NT2/D1 (cell line): ENCODE measurements at regions not wholly inside any gene's neighbourhood (a gene's known extent, or its start where the extent isn't known, plus 50 kb on each side); places are given as distances from the start of the nearest gene placed in this dataset.

Source experiments
- DNase-seq: peaks from one replicate; pipeline ENCODE4 v3.0.0-alpha.2; 2011; ENCODE audit warnings: low read depth, low spot score
- H3K27me3 ChIP-seq: 2 replicates; pipeline ENCODE4 v1.6.0; 2011; ENCODE audit warnings: mild to moderate bottlenecking; ENCODE audit not compliant: insufficient read length, insufficient read depth
- H3K36me3 ChIP-seq: 2 replicates; pipeline ENCODE4 v1.6.1; 2011; ENCODE audit warnings: mild to moderate bottlenecking, low read length, mixed read lengths; ENCODE audit not compliant: insufficient read depth, insufficient read length
- H3K4me1 ChIP-seq: 2 replicates; pipeline ENCODE4 v1.5.1; 2011; ENCODE audit not compliant: insufficient read depth, insufficient read length
- H3K4me3 ChIP-seq: 2 replicates; pipeline ENCODE4 v1.5.1; 2011; ENCODE audit warnings: low read depth; ENCODE audit not compliant: insufficient read length
- H3K9ac ChIP-seq: 2 replicates; pipeline ENCODE4 v1.6.0; 2011; ENCODE audit warnings: low read depth; ENCODE audit not compliant: insufficient read length
- H3K9me3 ChIP-seq: 2 replicates; pipeline ENCODE4 v1.5.1; 2011; ENCODE audit warnings: mild to moderate bottlenecking, low read length; ENCODE audit not compliant: insufficient read depth
- SUZ12 ChIP-seq: IDR thresholded peaks from 2 replicates; pipeline ENCODE4 v1.6.1; 2011; ENCODE audit not compliant: insufficient read length, insufficient read depth; ENCODE audit errors: extremely low read depth
- YY1 ChIP-seq: IDR thresholded peaks from 2 replicates; pipeline ENCODE4 v1.6.1; 2011; ENCODE audit not compliant: insufficient read length, insufficient read depth
- ZNF274 ChIP-seq: IDR thresholded peaks from 2 replicates; pipeline ENCODE4 v1.6.1; 2011; ENCODE audit warnings: mild to moderate bottlenecking, low read depth, low read length

DNA sequence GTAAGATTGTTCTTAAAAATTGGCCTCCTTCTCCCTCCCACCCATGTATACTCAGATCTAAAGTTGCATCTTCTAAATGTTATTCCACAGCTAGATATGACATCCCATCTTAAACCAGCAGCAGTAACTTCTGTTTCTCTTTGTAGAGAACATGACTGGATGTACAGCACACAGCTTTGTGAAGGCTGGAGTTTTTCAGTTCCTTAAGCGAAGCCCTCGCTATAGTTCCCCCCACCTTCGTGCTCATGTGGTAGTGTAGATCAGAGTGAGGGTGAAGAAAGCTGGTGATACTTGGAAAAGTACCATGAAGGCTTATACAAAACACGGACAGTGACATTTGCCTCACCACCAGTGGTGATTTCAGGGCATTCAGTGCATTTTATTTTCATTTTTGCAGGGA lies 137.5 kb downstream of the MAT2B start:
- H3K4me3 ChIP-seq = no peak overlapping the region
- H3K9ac ChIP-seq = no peak overlapping the region
- no peaks in the 10 kb centered on the region for H3K9me3 ChIP-seq
- DNase-seq = no peak
- no peaks in the 10 kb centered on the region for H3K27me3 ChIP-seq
- H3K4me1 ChIP-seq = no peaks in the 10 kb centered on the region
- H3K36me3 ChIP-seq = no peaks in the 10 kb centered on the region
- TF ChIP-seq ZNF274 = no peak
- no peak for TF ChIP-seq SUZ12
- TF ChIP-seq YY1 = no peak

- no peak for DNase-seq
- H3K9me3 ChIP-seq = no peaks in the 10 kb centered on the region
- H3K36me3 ChIP-seq = no peaks in the 10 kb centered on the region
- H3K4me1 ChIP-seq = no peaks in the 10 kb centered on the region
- no peak overlapping the region for H3K9ac ChIP-seq
- no peak overlapping the region for H3K4me3 ChIP-seq
- TF ChIP-seq YY1 (no peak), ZNF274 (no peak), SUZ12 (no peak)
- no peaks in the 10 kb centered on the region for H3K27me3 ChIP-seq
Measured at GRCh38 chr5:163645421-163646416, 140.3 kb downstream of the MAT2B start.

GRCh38 chr5:163649514-163649913 lies 144.1 kb downstream of the MAT2B start:
- no peak overlapping the region for H3K9ac ChIP-seq
- no peaks in the 10 kb centered on the region for H3K9me3 ChIP-seq
- no peak overlapping the region for H3K4me3 ChIP-seq
- H3K27me3 ChIP-seq = no peaks in the 10 kb centered on the region
- DNase-seq = no peak
- TF ChIP-seq SUZ12 = no peak
- no peak for TF ChIP-seq YY1
- TF ChIP-seq ZNF274 = no peak
- H3K4me1 ChIP-seq = no peaks in the 10 kb centered on the region
- no peaks in the 10 kb centered on the region for H3K36me3 ChIP-seq

- no peak overlapping the region for H3K9ac ChIP-seq
- DNase-seq = no peak
- TF ChIP-seq SUZ12 (no peak), YY1 (no peak), ZNF274 (no peak)
- H3K36me3 ChIP-seq = no peaks in the 10 kb centered on the region
- H3K4me1 ChIP-seq = no peaks in the 10 kb centered on the region
- H3K4me3 ChIP-seq = no peak overlapping the region
- no peaks in the 10 kb centered on the region for H3K27me3 ChIP-seq
- no peaks in the 10 kb centered on the region; the same call in 1 of the 2 replicates for H3K9me3 ChIP-seq
Measured at GRCh38 chr5:163653526-163653925, 148.1 kb downstream of the MAT2B start.

- no peak for DNase-seq
- no peaks in the 10 kb centered on the region; the same call in 1 of the 2 replicates for H3K9me3 ChIP-seq
- TF ChIP-seq YY1 = no peak
- no peak for TF ChIP-seq SUZ12
- TF ChIP-seq ZNF274 = no peak
Measured at GRCh38 chr5:163658702-163659567, 153.5 kb downstream of the MAT2B start.

DNA sequence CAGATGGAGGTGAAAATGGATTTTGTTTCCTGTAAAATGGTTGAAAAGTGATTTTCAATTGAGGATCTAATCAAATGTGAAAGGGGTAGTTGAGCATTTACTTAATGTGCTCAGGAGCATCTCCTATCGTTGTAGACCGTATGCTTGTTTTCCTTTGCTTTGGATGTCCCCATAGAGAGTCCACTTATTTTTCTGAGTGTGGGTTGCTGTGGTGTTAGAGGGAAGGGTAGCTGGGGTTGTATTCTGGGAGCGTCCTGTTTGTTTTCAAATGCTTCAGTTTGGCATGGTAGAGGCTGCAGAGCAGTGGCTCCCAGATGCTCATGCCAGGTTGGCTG lies 154.1 kb downstream of the MAT2B start:
- Histone ChIP-seq H3K36me3 (no peaks in the 10 kb centered on the region), H3K4me3 (no peak overlapping the region), H3K4me1 (no peaks in the 10 kb centered on the region), H3K9ac (no peak overlapping the region), H3K9me3 (no peaks in the 10 kb centered on the region; the same call in 1 of the 2 replicates), H3K27me3 (no peaks in the 10 kb centered on the region)
- DNase-seq = no peak
- TF ChIP-seq SUZ12 (no peak), YY1 (no peak), ZNF274 (no peak)

More at GRCh38 chr5:163658702-163659567, 153.5 kb downstream of the MAT2B start:
- Histone ChIP-seq H3K4me3 (no peak overlapping the region), H3K27me3 (no peaks in the 10 kb centered on the region), H3K9ac (no peak overlapping the region), H3K4me1 (no peaks in the 10 kb centered on the region), H3K36me3 (no peaks in the 10 kb centered on the region)

DNA sequence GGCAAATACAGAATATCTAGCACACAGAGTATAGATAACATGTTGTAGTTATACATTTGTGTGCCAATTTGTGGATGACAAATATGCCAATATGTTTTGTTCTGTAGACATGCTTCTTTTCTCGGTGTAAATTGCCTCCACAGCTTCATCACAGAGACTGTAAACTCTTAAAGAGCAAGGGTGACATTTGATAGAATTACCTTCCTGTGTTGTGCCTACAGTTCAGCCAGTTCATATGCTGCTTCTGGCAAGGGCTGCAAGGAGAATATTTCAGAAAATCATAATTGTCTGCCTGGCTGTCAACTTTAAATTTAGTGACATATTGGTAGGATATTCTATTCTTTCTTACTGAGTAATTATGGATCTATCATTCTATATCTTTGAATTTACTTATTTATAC lies 155.1 kb downstream of the MAT2B start:
- Histone ChIP-seq H3K27me3 (no peaks in the 10 kb centered on the region), H3K9ac (no peak overlapping the region), H3K9me3 (no peaks in the 10 kb centered on the region; the same call in 1 of the 2 replicates), H3K4me3 (no peak overlapping the region), H3K4me1 (no peaks in the 10 kb centered on the region), H3K36me3 (no peaks in the 10 kb centered on the region)
- DNase-seq = no peak
- TF ChIP-seq YY1 (no peak), ZNF274 (no peak)
